Kidney capillary endothelial cell (primary cell): ENCODE measurements at regions not wholly inside any gene's neighbourhood (a gene's known extent, or its start where the extent isn't known, plus 50 kb on each side); places are given as distances from the start of the nearest gene placed in this dataset.

ENCODE experiments used
- DNase-seq: peaks from one replicate; pipeline ENCODE4 v3.0.0-alpha.2; 2018; ENCODE audit warnings: low spot score

DNA sequence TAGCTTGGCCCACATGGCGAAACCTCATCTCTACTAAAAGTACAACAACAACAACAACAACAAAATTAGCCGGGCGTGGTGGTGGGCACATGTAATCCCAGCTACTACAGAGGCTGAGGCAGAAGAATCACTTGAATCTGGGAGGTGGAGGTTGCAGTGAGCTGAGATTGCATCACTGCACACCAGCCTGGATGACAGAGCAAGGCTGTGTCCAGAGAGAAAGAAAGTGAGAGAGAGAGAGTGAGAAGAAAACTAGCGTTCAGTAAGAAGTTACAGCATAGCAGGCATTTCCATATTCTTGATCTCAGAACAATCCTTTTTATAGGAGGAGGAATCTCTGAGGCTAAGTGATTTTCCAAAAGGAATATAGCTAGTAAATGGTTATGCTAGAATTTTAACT, 1076.1 kb downstream of the AGBL1 start:
- DNase-seq, result no peak

DNA sequence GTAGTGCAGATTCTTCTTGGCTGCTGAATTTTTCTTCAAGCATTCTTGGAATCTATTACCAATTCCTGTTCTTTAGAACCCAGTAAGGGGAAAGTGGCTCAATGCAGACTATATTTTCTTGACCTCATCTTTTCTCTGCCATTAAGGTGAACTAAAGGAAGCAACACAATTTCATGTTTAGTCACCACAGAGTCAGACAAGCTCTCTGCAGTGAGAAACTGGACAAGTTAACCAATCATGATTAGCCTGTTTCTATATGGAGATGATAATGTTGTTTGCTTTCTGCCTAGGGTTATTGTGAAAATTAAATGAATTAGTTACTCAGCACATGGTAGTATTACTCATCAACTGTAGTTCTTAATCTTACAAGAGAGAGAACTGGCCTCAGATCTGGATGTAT, 1075.1 kb downstream of the AGBL1 start:
- peak; percentile 29 for DNase-seq

- no peak for DNase-seq
These were observed 1071.6 kb downstream of the AGBL1 start for GRCh38 chr15:87151202-87151748.

GRCh38 chr15:87145696-87146095, 1066.0 kb downstream of the AGBL1 start:
- DNase-seq, result no peak

- no peak for DNase-seq
These were observed 1065.1 kb downstream of the AGBL1 start for GRCh38 chr15:87144775-87145174.

- no peak for DNase-seq
These were observed 1062.4 kb downstream of the AGBL1 start for GRCh38 chr15:87142096-87142495.

GRCh38 chr15:87135109-87135508, 1055.4 kb downstream of the AGBL1 start:
- no peak for DNase-seq

DNA sequence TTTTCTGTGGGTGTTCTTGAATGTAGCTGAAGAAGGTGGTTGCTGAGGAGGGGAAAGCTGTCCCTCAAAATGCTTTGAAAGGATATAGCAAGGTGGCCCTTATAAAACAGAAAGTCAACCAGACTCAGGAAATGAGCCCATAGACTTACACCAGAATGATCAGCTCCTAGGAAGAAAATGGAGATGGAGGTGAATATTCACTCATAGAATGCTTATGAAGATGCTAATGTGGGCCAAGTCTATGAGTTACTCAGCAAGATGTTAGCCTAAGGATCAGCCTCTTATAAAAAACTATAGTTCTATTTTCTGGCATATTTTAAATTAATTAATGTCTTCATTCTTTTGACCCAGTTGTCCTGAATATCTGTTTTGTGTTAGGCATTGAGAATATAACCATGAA, 1054.0 kb downstream of the AGBL1 start:
- DNase-seq, result no peak

DNA sequence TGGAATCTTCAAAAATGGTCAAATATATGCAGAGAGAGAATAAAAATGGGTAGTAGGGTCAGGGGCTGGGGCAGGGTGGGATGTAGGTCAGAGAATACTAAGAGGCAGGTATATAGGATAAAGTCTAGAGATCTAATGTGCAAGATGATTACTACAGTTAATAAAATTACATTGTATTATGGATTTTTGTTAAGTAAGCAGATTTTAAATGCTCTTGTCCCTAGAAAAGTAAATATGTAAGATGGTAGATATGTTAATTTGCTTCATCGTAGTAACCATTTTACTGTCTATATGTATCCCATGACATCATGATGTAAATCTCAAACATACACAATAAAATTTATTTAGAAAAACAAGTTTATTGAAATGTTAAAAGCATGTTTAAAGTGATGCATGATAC, 1051.4 kb downstream of the AGBL1 start:
- DNase-seq, result no peak

- no peak for DNase-seq
These were observed 1050.2 kb downstream of the AGBL1 start for GRCh38 chr15:87129916-87130315.

DNA sequence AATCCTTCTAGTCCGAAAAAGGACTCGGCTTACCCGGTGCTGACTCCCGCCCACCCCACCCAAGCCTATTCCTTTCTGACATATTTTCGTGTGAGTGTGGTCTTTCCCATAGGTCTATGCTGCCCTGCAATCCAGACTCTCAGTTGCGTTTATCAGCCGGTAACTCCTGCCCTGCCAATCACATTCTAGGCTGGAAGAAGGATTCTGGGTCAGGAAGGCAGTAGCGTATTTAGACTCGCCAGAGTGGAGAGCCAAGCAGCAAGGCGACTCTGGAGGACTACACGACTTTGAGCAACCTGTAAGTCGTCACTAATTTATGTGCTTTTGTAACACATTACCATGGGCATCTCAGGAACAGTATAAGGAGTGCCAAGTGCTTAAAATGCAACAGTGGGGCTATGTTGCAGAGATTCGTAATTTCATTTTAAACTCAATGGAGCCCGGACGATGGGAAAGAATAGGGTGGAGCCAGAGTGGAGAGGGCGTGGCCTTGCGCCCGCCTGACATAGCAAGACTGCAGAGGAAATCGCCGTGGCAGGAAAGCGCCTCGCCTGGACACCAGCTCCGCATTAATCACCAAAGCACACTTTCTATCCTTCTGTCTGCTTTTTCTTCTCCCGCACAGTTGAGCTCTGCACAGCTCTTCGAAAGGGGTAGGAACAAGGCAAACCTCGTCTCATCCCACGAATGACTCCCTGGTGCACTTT, 1044.2 kb downstream of the AGBL1 start:
- no peak for DNase-seq

- DNase-seq, result no peak
These were observed 1041.7 kb downstream of the AGBL1 start for GRCh38 chr15:87121336-87121735.

GRCh38 chr15:87120555-87120954, 1040.9 kb downstream of the AGBL1 start:
- DNase-seq, result no peak

GRCh38 chr15:87118846-87119245, 1039.2 kb downstream of the AGBL1 start:
- no peak for DNase-seq

- DNase-seq, result no peak
These were observed 1038.8 kb downstream of the AGBL1 start for GRCh38 chr15:87118435-87118834.

- no peak for DNase-seq
These were observed 1036.1 kb downstream of the AGBL1 start for GRCh38 chr15:87115795-87116194.

- no peak for DNase-seq
These were observed 1020.2 kb downstream of the AGBL1 start for GRCh38 chr15:87099916-87100315.

DNA sequence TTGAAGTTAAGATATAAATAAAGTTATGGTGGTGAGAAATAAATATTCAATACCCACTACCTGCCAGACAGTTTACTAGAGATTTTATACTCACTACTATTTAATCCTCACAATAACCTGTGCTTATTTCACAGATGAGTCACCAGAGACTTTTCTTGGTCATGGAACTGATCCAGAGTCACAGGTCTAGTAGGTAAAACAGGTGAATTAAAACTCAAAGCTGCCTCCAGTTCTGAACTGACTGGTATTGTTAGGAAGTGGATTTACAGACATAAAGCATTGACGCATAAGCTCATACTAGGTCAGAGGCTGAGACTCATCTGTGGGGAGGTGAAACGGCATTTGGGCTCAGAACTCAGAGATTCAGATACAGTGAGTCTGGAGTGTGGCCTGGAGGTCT, 1009.9 kb downstream of the AGBL1 start:
- no peak for DNase-seq

- no peak for DNase-seq
These were observed 1003.5 kb downstream of the AGBL1 start for GRCh38 chr15:87083201-87083600.

GRCh38 chr15:87082581-87082980, 1002.9 kb downstream of the AGBL1 start:
- no peak for DNase-seq

DNA sequence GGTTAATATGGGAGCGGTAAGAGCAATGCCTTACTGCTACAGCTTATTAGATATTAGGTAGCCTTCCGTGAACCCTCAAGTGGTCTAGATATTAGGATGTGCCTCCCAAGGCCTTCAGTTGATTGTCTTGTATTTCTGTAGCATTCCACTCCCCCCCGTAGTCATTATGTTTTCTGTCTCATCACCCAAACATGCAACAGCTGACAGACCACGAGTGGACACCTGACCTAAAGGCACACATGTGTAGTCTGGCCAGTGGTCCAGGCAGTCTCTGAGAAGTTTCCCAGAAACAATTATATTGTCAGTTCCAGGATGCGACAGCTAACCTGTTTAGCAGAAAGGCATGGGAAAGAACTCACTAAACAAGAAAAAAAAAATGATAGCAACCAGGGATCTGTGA, 1000.9 kb downstream of the AGBL1 start:
- DNase-seq, result no peak
